ENCODE measurements at regions not wholly inside any gene's neighbourhood (a gene's known extent, or its start where the extent isn't known, plus 50 kb on each side); places are given as distances from the start of the nearest gene placed in this dataset.
"Not testable (repeated sequence)": the region's sequence is repeated elsewhere in the genome, so short reads cannot be mapped to it uniquely, and the experiment has no call there.

GRCh38 chr3:102332205-102332604 is 102.6 kb upstream of the ZPLD1 start:
- no peak for DNase-seq (ENCODE audit: low spot score)

- DNase-seq (ENCODE audit: low spot score): no peak
These were observed 101.9 kb upstream of the ZPLD1 start for GRCh38 chr3:102332934-102333333.

GRCh38 chr3:102336130-102336529 is 98.7 kb upstream of the ZPLD1 start:
- DNase-seq (ENCODE audit: low spot score): no peak

GRCh38 chr3:102339671-102340070 is 95.1 kb upstream of the ZPLD1 start:
- DNase-seq (ENCODE audit: low spot score): no peak

GRCh38 chr3:102346897-102347296 is 87.9 kb upstream of the ZPLD1 start:
- no peak for DNase-seq (ENCODE audit: low spot score)

- DNase-seq (ENCODE audit: low spot score): no peak
These were observed 85.9 kb upstream of the ZPLD1 start for GRCh38 chr3:102348904-102349303.

GRCh38 chr3:102353148-102353547 is 81.7 kb upstream of the ZPLD1 start:
- DNase-seq (ENCODE audit: low spot score): no peak

GRCh38 chr3:102353805-102354204 is 81.0 kb upstream of the ZPLD1 start:
- no peak for DNase-seq (ENCODE audit: low spot score)

- no peak for DNase-seq (ENCODE audit: low spot score)
These were observed 79.8 kb upstream of the ZPLD1 start for GRCh38 chr3:102354818-102355515.

- no peak for DNase-seq (ENCODE audit: low spot score)
These were observed 78.3 kb upstream of the ZPLD1 start for GRCh38 chr3:102356506-102356905.

GRCh38 chr3:102357313-102357712 is 77.5 kb upstream of the ZPLD1 start:
- DNase-seq (ENCODE audit: low spot score): not testable (repeated sequence)

GRCh38 chr3:102360183-102360860 is 74.5 kb upstream of the ZPLD1 start:
- no peak for DNase-seq (ENCODE audit: low spot score)

- no peak for DNase-seq (ENCODE audit: low spot score)
These were observed 73.7 kb upstream of the ZPLD1 start for GRCh38 chr3:102361101-102361500.

GRCh38 chr3:102366116-102366515 is 68.7 kb upstream of the ZPLD1 start:
- not testable (repeated sequence) for DNase-seq (ENCODE audit: low spot score)

- no peak for DNase-seq (ENCODE audit: low spot score)
These were observed 59.8 kb upstream of the ZPLD1 start for GRCh38 chr3:102374863-102375634.

GRCh38 chr3:102378216-102378615 is 56.6 kb upstream of the ZPLD1 start:
- no peak for DNase-seq (ENCODE audit: low spot score)

GRCh38 chr3:102382201-102382600 is 52.6 kb upstream of the ZPLD1 start:
- DNase-seq (ENCODE audit: low spot score): not testable (repeated sequence)

Data from putamen (tissue), 1 donor.